ENCODE measurements at regions not wholly inside any gene's neighbourhood (a gene's known extent, or its start where the extent isn't known, plus 50 kb on each side); places are given as distances from the start of the nearest gene placed in this dataset.
"Not testable (repeated sequence)": the region's sequence is repeated elsewhere in the genome, so short reads cannot be mapped to it uniquely, and the experiment has no call there.

- Histone ChIP-seq H3K36me3 (0 out of 22 replicates have a peak, but pooled peaks cover 0 to 4% (median 0%) of the 10 kb centered on the region in 11 experiments), H3K9ac (no peak overlapping the region)
- no peak for TF ChIP-seq Cebpa-rat (IDR thresholded peaks at IDR 0.05)
Observed at GRCh38 chr19:23509686-23510450, 114.6 kb upstream of the ZNF91 start.

GRCh38 chr19:23507446-23507845 is 112.2 kb upstream of the ZNF91 start:
- Histone ChIP-seq H3K4me1 (peaks cover 0 to 27% (median 17%) of the 10 kb centered on the region in 10 experiments; a peak in 14 of 20 replicates), H4K20me1 (no peaks in the 10 kb centered on the region), H3K9me3 (replicated peaks in 1 of 11) (peaks cover 35 to 51% (median 45%) of the 10 kb centered on the region in 11 experiments), H3K36me3 (0 out of 22 replicates have a peak, but pooled peaks cover 0 to 4% (median 0%) of the 10 kb centered on the region in 11 experiments), H3K4me2 (no peak overlapping the region), H3K9ac (no peak overlapping the region), H3K27me3 (no peaks in the 10 kb centered on the region), H3K4me3 (no peak overlapping the region), H3K27ac (no peak overlapping the region)
- no peak for TF ChIP-seq Cebpa-rat (IDR thresholded peaks at IDR 0.05)

More at GRCh38 chr19:23509686-23510450, 114.6 kb upstream of the ZNF91 start:
- Histone ChIP-seq H4K20me1 (no peaks in the 10 kb centered on the region), H3K27ac (peak overlapping the region in 2 of 11 experiments; percentile 24 to 57; a peak in 3 of 22 replicates), H3K4me2 (peak overlapping the region in 8 of 11 experiments; percentile 32 to 67 (median 46); a peak in 15 of 22 replicates), H3K27me3 (no peaks in the 10 kb centered on the region), H3K9me3 (replicated peaks in 1 of 11) (peaks cover 40 to 65% (median 56%) of the 10 kb centered on the region in 11 experiments), H3K4me1 (peaks cover 0 to 48% (median 35%) of the 10 kb centered on the region in 10 experiments; a peak in 15 of 20 replicates), H3K4me3 (peak overlapping the region in 1 of 10 experiments; percentile 16; a peak in 1 of 20 replicates)

- peaks cover 19 to 34% (median 28%) of the 10 kb centered on the region in 11 experiments; a peak in 21 of 22 replicates for H3K9me3 ChIP-seq (replicated peaks in 1 of 11)
- H3K27ac ChIP-seq, result no peak overlapping the region
- no peak overlapping the region for H3K9ac ChIP-seq
- no peaks in the 10 kb centered on the region for H4K20me1 ChIP-seq
- no peaks in the 10 kb centered on the region for H3K36me3 ChIP-seq
- H3K4me3 ChIP-seq, result no peak overlapping the region
- TF ChIP-seq Cebpa-rat (IDR thresholded peaks at IDR 0.05), result no peak
- H3K27me3 ChIP-seq, result no peaks in the 10 kb centered on the region
- H3K4me1 ChIP-seq, result peaks cover 0 to 18% (median 15%) of the 10 kb centered on the region in 10 experiments; a peak in 14 of 20 replicates
- no peak overlapping the region for H3K4me2 ChIP-seq
Observed at GRCh38 chr19:23505738-23506137, 110.5 kb upstream of the ZNF91 start.

GRCh38 chr19:23482829-23483228 is 87.6 kb upstream of the ZNF91 start:
- Histone ChIP-seq H3K27ac (peak overlapping the region in 1 of 11 experiments; percentile 2; a peak in 1 of 22 replicates), H3K4me2 (no peak overlapping the region; a peak in 1 of 22 replicates), H4K20me1 (no peaks in the 10 kb centered on the region), H3K9me3 (replicated peaks in 1 of 11) (peaks cover 12 to 46% (median 33%) of the 10 kb centered on the region in 11 experiments; a peak in 21 of 22 replicates), H3K4me1 (peaks cover 0 to 8% (median 2%) of the 10 kb centered on the region in 10 experiments; a peak in 4 of 20 replicates), H3K4me3 (no peak overlapping the region), H3K9ac (no peak overlapping the region), H3K27me3 (no peaks in the 10 kb centered on the region), H3K36me3 (no peaks in the 10 kb centered on the region)
- TF ChIP-seq Cebpa-rat (IDR thresholded peaks at IDR 0.05), result no peak

GRCh38 chr19:23481043-23481442 is 85.8 kb upstream of the ZNF91 start:
- Histone ChIP-seq H4K20me1 (no peaks in the 10 kb centered on the region), H3K4me3 (no peak overlapping the region), H3K36me3 (no peaks in the 10 kb centered on the region), H3K4me1 (peaks cover 0 to 8% (median 2%) of the 10 kb centered on the region in 10 experiments; a peak in 4 of 20 replicates), H3K9me3 (replicated peaks in 1 of 11) (peaks cover 29 to 55% (median 46%) of the 10 kb centered on the region in 11 experiments), H3K4me2 (no peak overlapping the region), H3K27ac (no peak overlapping the region), H3K27me3 (no peaks in the 10 kb centered on the region), H3K9ac (no peak overlapping the region)
- no peak for TF ChIP-seq Cebpa-rat (IDR thresholded peaks at IDR 0.05)

- no peak for TF ChIP-seq Cebpa-rat (IDR thresholded peaks at IDR 0.05)
- no peak overlapping the region for H3K4me3 ChIP-seq
- H3K4me2 ChIP-seq, result no peak overlapping the region
- H3K36me3 ChIP-seq, result no peaks in the 10 kb centered on the region
- no peaks in the 10 kb centered on the region for H3K4me1 ChIP-seq
- H3K27me3 ChIP-seq, result peaks cover 0 to 7% (median 3%) of the 10 kb centered on the region in 11 experiments; a peak in 12 of 22 replicates
- H3K9ac ChIP-seq, result no peak overlapping the region
- no peak overlapping the region for H3K27ac ChIP-seq
- H3K9me3 ChIP-seq (replicated peaks in 1 of 11), result peaks cover 36 to 59% (median 49%) of the 10 kb centered on the region in 11 experiments
- no peaks in the 10 kb centered on the region for H4K20me1 ChIP-seq
Observed at GRCh38 chr19:23475477-23475876, 80.2 kb upstream of the ZNF91 start.

- Histone ChIP-seq H3K9me3 (replicated peaks in 1 of 11) (peaks cover 43 to 66% (median 56%) of the 10 kb centered on the region in 11 experiments), H4K20me1 (no peaks in the 10 kb centered on the region), H3K27ac (no peak overlapping the region), H3K4me3 (no peak overlapping the region), H3K27me3 (peaks cover under 1 to 14% (median 10%) of the 10 kb centered on the region in 11 experiments; a peak in 18 of 22 replicates), H3K4me2 (no peak overlapping the region), H3K36me3 (no peaks in the 10 kb centered on the region), H3K9ac (no peak overlapping the region), H3K4me1 (no peaks in the 10 kb centered on the region)
- TF ChIP-seq Cebpa-rat (IDR thresholded peaks at IDR 0.05), result no peak
Observed at GRCh38 chr19:23474761-23475160, 79.5 kb upstream of the ZNF91 start.

GRCh38 chr19:23474172-23474571 is 78.9 kb upstream of the ZNF91 start:
- H3K4me1 ChIP-seq, result no peaks in the 10 kb centered on the region
- no peak overlapping the region for H3K27ac ChIP-seq
- no peaks in the 10 kb centered on the region for H3K36me3 ChIP-seq
- peaks cover 49 to 72% (median 62%) of the 10 kb centered on the region in 11 experiments for H3K9me3 ChIP-seq (replicated peaks in 1 of 11)
- TF ChIP-seq Cebpa-rat (IDR thresholded peaks at IDR 0.05), result no peak
- H4K20me1 ChIP-seq, result no peaks in the 10 kb centered on the region
- peaks cover 7 to 20% (median 16%) of the 10 kb centered on the region in 11 experiments for H3K27me3 ChIP-seq
- no peak overlapping the region for H3K4me2 ChIP-seq
- H3K9ac ChIP-seq, result no peak overlapping the region
- no peak overlapping the region for H3K4me3 ChIP-seq

- H3K9me3 ChIP-seq (replicated peaks in 1 of 11), result peaks cover 53 to 86% (median 72%) of the 10 kb centered on the region in 11 experiments
- H3K4me2 ChIP-seq, result no peak overlapping the region
Observed at GRCh38 chr19:23470873-23471545, 75.7 kb upstream of the ZNF91 start.

GRCh38 chr19:23464349-23464748 is 69.1 kb upstream of the ZNF91 start:
- H3K27me3 ChIP-seq, result peaks cover 31 to 44% (median 41%) of the 10 kb centered on the region in 11 experiments
- peaks cover 15 to 46% (median 32%) of the 10 kb centered on the region in 11 experiments for H3K9me3 ChIP-seq (replicated peaks in 1 of 11)
- not testable (repeated sequence) for H4K20me1 ChIP-seq, H3K4me3 ChIP-seq, H3K36me3 ChIP-seq, H3K4me2 ChIP-seq, H3K9ac ChIP-seq, H3K27ac ChIP-seq, H3K4me1 ChIP-seq

More at GRCh38 chr19:23470873-23471545, 75.7 kb upstream of the ZNF91 start:
- Histone ChIP-seq H4K20me1 (no peaks in the 10 kb centered on the region), H3K27me3 (peaks cover 36 to 52% (median 48%) of the 10 kb centered on the region in 11 experiments), H3K4me3 (no peak overlapping the region), H3K4me1 (no peaks in the 10 kb centered on the region), H3K36me3 (no peaks in the 10 kb centered on the region), H3K9ac (no peak overlapping the region), H3K27ac (no peak overlapping the region)
- TF ChIP-seq Cebpa-rat (IDR thresholded peaks at IDR 0.05), result no peak

Data from BLaER1 treated with 17β-estradiol and CSF1 and Interleukin-3, amounts not matched to agents 10 nM and 100 nM (cell line).